ENCODE measurements at regions not wholly inside any gene's neighbourhood (a gene's known extent, or its start where the extent isn't known, plus 50 kb on each side); places are given as distances from the start of the nearest gene placed in this dataset.

GRCh38 chr22:34885852-34886251, 180.1 kb upstream of the ISX start:
- Histone ChIP-seq H3K4me3 (ENCODE audit: low read depth, low read length) (no peak overlapping the region), H3K9ac (ENCODE audit: low read depth, low read length) (no peak overlapping the region), H3K9me3 (ENCODE audit: control insufficient read depth, insufficient read depth, low read length) (no peaks in the 10 kb centered on the region), H3K27me3 (ENCODE audit: control insufficient read depth, insufficient read depth, low read length) (no peaks in the 10 kb centered on the region), H3K36me3 (ENCODE audit: control insufficient read depth, insufficient read depth, low read length) (no peaks in the 10 kb centered on the region), H3K4me1 (ENCODE audit: control insufficient read depth, insufficient read depth, low read length) (no peaks in the 10 kb centered on the region)

- H3K9me3 ChIP-seq (ENCODE audit: control insufficient read depth, insufficient read depth, low read length) = no peaks in the 10 kb centered on the region
- H3K4me3 ChIP-seq (ENCODE audit: low read depth, low read length) = no peak overlapping the region
- H3K27me3 ChIP-seq (ENCODE audit: control insufficient read depth, insufficient read depth, low read length) = no peaks in the 10 kb centered on the region
- H3K9ac ChIP-seq (ENCODE audit: low read depth, low read length) = no peak overlapping the region
- no peaks in the 10 kb centered on the region for H3K36me3 ChIP-seq (ENCODE audit: control insufficient read depth, insufficient read depth, low read length)
- H3K4me1 ChIP-seq (ENCODE audit: control insufficient read depth, insufficient read depth, low read length) = no peaks in the 10 kb centered on the region
These were observed 179.6 kb upstream of the ISX start for GRCh38 chr22:34886391-34886790.

GRCh38 chr22:34886812-34887211, 179.1 kb upstream of the ISX start:
- no peaks in the 10 kb centered on the region for H3K9me3 ChIP-seq (ENCODE audit: control insufficient read depth, insufficient read depth, low read length)
- H3K9ac ChIP-seq (ENCODE audit: low read depth, low read length) = no peak overlapping the region
- H3K27me3 ChIP-seq (ENCODE audit: control insufficient read depth, insufficient read depth, low read length) = no peaks in the 10 kb centered on the region
- no peaks in the 10 kb centered on the region for H3K4me1 ChIP-seq (ENCODE audit: control insufficient read depth, insufficient read depth, low read length)
- no peak overlapping the region for H3K4me3 ChIP-seq (ENCODE audit: low read depth, low read length)
- no peaks in the 10 kb centered on the region for H3K36me3 ChIP-seq (ENCODE audit: control insufficient read depth, insufficient read depth, low read length)

GRCh38 chr22:34897126-34897525, 168.8 kb upstream of the ISX start:
- no peak overlapping the region for H3K9ac ChIP-seq (ENCODE audit: low read depth, low read length)
- H3K4me3 ChIP-seq (ENCODE audit: low read depth, low read length) = no peak overlapping the region

GRCh38 chr22:34902335-34902734, 163.6 kb upstream of the ISX start:
- no peaks in the 10 kb centered on the region for H3K36me3 ChIP-seq (ENCODE audit: control insufficient read depth, insufficient read depth, low read length)
- no peak overlapping the region for H3K4me3 ChIP-seq (ENCODE audit: low read depth, low read length)
- no peaks in the 10 kb centered on the region for H3K4me1 ChIP-seq (ENCODE audit: control insufficient read depth, insufficient read depth, low read length)
- H3K9me3 ChIP-seq (ENCODE audit: control insufficient read depth, insufficient read depth, low read length) = no peaks in the 10 kb centered on the region
- no peak overlapping the region for H3K9ac ChIP-seq (ENCODE audit: low read depth, low read length)
- no peaks in the 10 kb centered on the region for H3K27me3 ChIP-seq (ENCODE audit: control insufficient read depth, insufficient read depth, low read length)

More at GRCh38 chr22:34897126-34897525, 168.8 kb upstream of the ISX start:
- Histone ChIP-seq H3K9me3 (ENCODE audit: control insufficient read depth, insufficient read depth, low read length) (no peaks in the 10 kb centered on the region), H3K4me1 (ENCODE audit: control insufficient read depth, insufficient read depth, low read length) (no peaks in the 10 kb centered on the region), H3K36me3 (ENCODE audit: control insufficient read depth, insufficient read depth, low read length) (no peaks in the 10 kb centered on the region), H3K27me3 (ENCODE audit: control insufficient read depth, insufficient read depth, low read length) (no peaks in the 10 kb centered on the region)

- H3K27me3 ChIP-seq (ENCODE audit: control insufficient read depth, insufficient read depth, low read length) = no peaks in the 10 kb centered on the region
- H3K36me3 ChIP-seq (ENCODE audit: control insufficient read depth, insufficient read depth, low read length) = no peaks in the 10 kb centered on the region
- no peak overlapping the region for H3K4me3 ChIP-seq (ENCODE audit: low read depth, low read length)
- no peaks in the 10 kb centered on the region for H3K9me3 ChIP-seq (ENCODE audit: control insufficient read depth, insufficient read depth, low read length)
- no peaks in the 10 kb centered on the region for H3K4me1 ChIP-seq (ENCODE audit: control insufficient read depth, insufficient read depth, low read length)
- H3K9ac ChIP-seq (ENCODE audit: low read depth, low read length) = no peak overlapping the region
These were observed 162.5 kb upstream of the ISX start for GRCh38 chr22:34903416-34903815.

GRCh38 chr22:34904486-34904885, 161.5 kb upstream of the ISX start:
- no peaks in the 10 kb centered on the region for H3K4me1 ChIP-seq (ENCODE audit: control insufficient read depth, insufficient read depth, low read length)
- H3K9ac ChIP-seq (ENCODE audit: low read depth, low read length) = no peak overlapping the region
- H3K4me3 ChIP-seq (ENCODE audit: low read depth, low read length) = no peak overlapping the region
- H3K36me3 ChIP-seq (ENCODE audit: control insufficient read depth, insufficient read depth, low read length) = no peaks in the 10 kb centered on the region
- no peaks in the 10 kb centered on the region for H3K27me3 ChIP-seq (ENCODE audit: control insufficient read depth, insufficient read depth, low read length)
- no peaks in the 10 kb centered on the region for H3K9me3 ChIP-seq (ENCODE audit: control insufficient read depth, insufficient read depth, low read length)

- Histone ChIP-seq H3K4me3 (ENCODE audit: low read depth, low read length) (no peak overlapping the region), H3K27me3 (ENCODE audit: control insufficient read depth, insufficient read depth, low read length) (no peaks in the 10 kb centered on the region), H3K9ac (ENCODE audit: low read depth, low read length) (no peak overlapping the region), H3K9me3 (ENCODE audit: control insufficient read depth, insufficient read depth, low read length) (no peaks in the 10 kb centered on the region), H3K4me1 (ENCODE audit: control insufficient read depth, insufficient read depth, low read length) (no peaks in the 10 kb centered on the region), H3K36me3 (ENCODE audit: control insufficient read depth, insufficient read depth, low read length) (no peaks in the 10 kb centered on the region)
These were observed 152.1 kb upstream of the ISX start for GRCh38 chr22:34913826-34914225.

GRCh38 chr22:34914846-34915245, 151.1 kb upstream of the ISX start:
- Histone ChIP-seq H3K36me3 (ENCODE audit: control insufficient read depth, insufficient read depth, low read length) (no peaks in the 10 kb centered on the region), H3K4me3 (ENCODE audit: low read depth, low read length) (no peak overlapping the region), H3K4me1 (ENCODE audit: control insufficient read depth, insufficient read depth, low read length) (no peaks in the 10 kb centered on the region), H3K9me3 (ENCODE audit: control insufficient read depth, insufficient read depth, low read length) (no peaks in the 10 kb centered on the region), H3K9ac (ENCODE audit: low read depth, low read length) (no peak overlapping the region), H3K27me3 (ENCODE audit: control insufficient read depth, insufficient read depth, low read length) (no peaks in the 10 kb centered on the region)

- Histone ChIP-seq H3K27me3 (ENCODE audit: control insufficient read depth, insufficient read depth, low read length) (no peaks in the 10 kb centered on the region), H3K9me3 (ENCODE audit: control insufficient read depth, insufficient read depth, low read length) (no peaks in the 10 kb centered on the region), H3K36me3 (ENCODE audit: control insufficient read depth, insufficient read depth, low read length) (no peaks in the 10 kb centered on the region), H3K4me1 (ENCODE audit: control insufficient read depth, insufficient read depth, low read length) (no peaks in the 10 kb centered on the region), H3K9ac (ENCODE audit: low read depth, low read length) (no peak overlapping the region), H3K4me3 (ENCODE audit: low read depth, low read length) (no peak overlapping the region)
These were observed 148.7 kb upstream of the ISX start for GRCh38 chr22:34917239-34917638.

GRCh38 chr22:34931026-34931425, 134.9 kb upstream of the ISX start:
- H3K9ac ChIP-seq (ENCODE audit: low read depth, low read length) = no peak overlapping the region
- H3K36me3 ChIP-seq (ENCODE audit: control insufficient read depth, insufficient read depth, low read length) = no peaks in the 10 kb centered on the region
- no peaks in the 10 kb centered on the region for H3K27me3 ChIP-seq (ENCODE audit: control insufficient read depth, insufficient read depth, low read length)
- H3K4me1 ChIP-seq (ENCODE audit: control insufficient read depth, insufficient read depth, low read length) = no peaks in the 10 kb centered on the region
- H3K9me3 ChIP-seq (ENCODE audit: control insufficient read depth, insufficient read depth, low read length) = no peaks in the 10 kb centered on the region
- no peak overlapping the region for H3K4me3 ChIP-seq (ENCODE audit: low read depth, low read length)

- Histone ChIP-seq H3K27me3 (ENCODE audit: control insufficient read depth, insufficient read depth, low read length) (no peaks in the 10 kb centered on the region), H3K36me3 (ENCODE audit: control insufficient read depth, insufficient read depth, low read length) (no peaks in the 10 kb centered on the region), H3K9me3 (ENCODE audit: control insufficient read depth, insufficient read depth, low read length) (no peaks in the 10 kb centered on the region), H3K9ac (ENCODE audit: low read depth, low read length) (no peak overlapping the region), H3K4me3 (ENCODE audit: low read depth, low read length) (no peak overlapping the region), H3K4me1 (ENCODE audit: control insufficient read depth, insufficient read depth, low read length) (no peaks in the 10 kb centered on the region)
These were observed 131.7 kb upstream of the ISX start for GRCh38 chr22:34934261-34934660.

- no peaks in the 10 kb centered on the region for H3K9me3 ChIP-seq (ENCODE audit: control insufficient read depth, insufficient read depth, low read length)
- no peaks in the 10 kb centered on the region for H3K4me1 ChIP-seq (ENCODE audit: control insufficient read depth, insufficient read depth, low read length)
- H3K9ac ChIP-seq (ENCODE audit: low read depth, low read length) = no peak overlapping the region
- H3K4me3 ChIP-seq (ENCODE audit: low read depth, low read length) = no peak overlapping the region
- H3K36me3 ChIP-seq (ENCODE audit: control insufficient read depth, insufficient read depth, low read length) = no peaks in the 10 kb centered on the region
- no peaks in the 10 kb centered on the region for H3K27me3 ChIP-seq (ENCODE audit: control insufficient read depth, insufficient read depth, low read length)
These were observed 122.1 kb upstream of the ISX start for GRCh38 chr22:34943830-34944229.
